GM21576 (cell line): ENCODE measurements at regions not wholly inside any gene's neighbourhood (a gene's known extent, or its start where the extent isn't known, plus 50 kb on each side); places are given as distances from the start of the nearest gene placed in this dataset.
"Not testable (repeated sequence)": the region's sequence is repeated elsewhere in the genome, so short reads cannot be mapped to it uniquely, and the experiment has no call there.

ENCODE experiments used
- ATAC-seq: cut with Tn5 transposase; IDR thresholded peaks from one replicate; pipeline ENCODE4 v1.9.1; 2021; ENCODE audit warnings: mild to moderate bottlenecking, moderate library complexity; ENCODE audit not compliant: unreplicated experiment

DNA sequence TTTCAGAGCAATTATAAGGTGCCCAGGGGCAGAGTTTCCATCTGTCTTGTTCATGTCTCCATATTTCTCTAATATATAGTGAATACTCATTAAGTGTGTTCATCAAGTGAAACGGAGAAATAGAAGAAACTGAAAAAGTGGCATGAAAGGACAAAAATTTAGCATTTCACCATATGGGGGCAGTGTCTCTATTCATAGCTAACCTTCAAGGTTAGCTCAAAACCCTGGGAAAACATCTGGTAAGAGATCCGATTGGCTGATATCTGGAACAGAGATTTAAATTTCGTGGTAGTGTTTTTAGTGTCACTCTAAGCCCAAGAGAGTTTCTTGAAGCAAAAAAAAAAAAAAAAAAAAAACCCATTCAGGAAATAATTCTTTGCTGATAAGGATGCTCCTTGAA lies 367.5 kb downstream of the DAD1 start:
- ATAC-seq = no peak

DNA sequence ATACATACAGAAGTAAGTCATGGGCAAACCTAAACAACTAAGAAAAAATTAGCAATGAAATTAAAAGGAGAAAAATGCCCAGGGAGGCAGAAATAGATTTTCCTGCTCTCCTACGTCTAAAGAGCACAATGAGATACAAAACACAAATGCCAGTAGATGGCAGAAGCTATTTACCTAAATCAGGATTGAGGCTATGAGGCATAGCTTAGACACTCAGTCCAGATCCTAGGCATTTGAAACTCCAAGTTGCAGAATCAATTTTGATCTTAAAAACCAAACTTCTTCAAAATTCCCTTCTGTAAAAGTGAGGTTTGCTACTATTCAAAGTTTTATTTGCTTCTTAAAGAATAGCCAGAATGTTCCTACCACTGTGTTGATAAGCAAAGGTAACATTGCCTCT lies 368.6 kb downstream of the DAD1 start:
- no peak for ATAC-seq

- ATAC-seq = no peak
These were observed 370.3 kb downstream of the DAD1 start for GRCh38 chr14:22218728-22219127.

DNA sequence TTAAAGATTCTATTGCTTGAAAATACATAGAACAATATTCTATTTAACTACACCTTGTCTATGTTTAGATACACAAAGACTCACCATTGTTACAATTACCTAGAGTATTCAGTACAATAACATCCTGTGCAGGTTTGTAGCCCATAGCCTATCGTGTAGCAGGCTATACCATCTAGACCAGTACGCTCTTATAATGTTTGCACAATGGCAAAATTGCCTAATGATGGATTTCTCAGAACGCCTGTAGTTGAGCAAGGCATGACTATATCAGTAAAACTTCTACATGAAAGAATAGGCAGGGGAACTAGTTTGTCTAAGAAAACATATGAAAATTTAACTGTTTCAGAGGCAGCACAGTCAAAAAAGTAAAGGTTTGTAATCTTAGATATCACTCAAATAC lies 375.9 kb downstream of the DAD1 start:
- no peak for ATAC-seq

GRCh38 chr14:22210906-22211305 lies 378.1 kb downstream of the DAD1 start:
- ATAC-seq = no peak

GRCh38 chr14:22210026-22210425 lies 379.0 kb downstream of the DAD1 start:
- no peak for ATAC-seq

GRCh38 chr14:22203036-22203435 lies 386.0 kb downstream of the DAD1 start:
- ATAC-seq = no peak

DNA sequence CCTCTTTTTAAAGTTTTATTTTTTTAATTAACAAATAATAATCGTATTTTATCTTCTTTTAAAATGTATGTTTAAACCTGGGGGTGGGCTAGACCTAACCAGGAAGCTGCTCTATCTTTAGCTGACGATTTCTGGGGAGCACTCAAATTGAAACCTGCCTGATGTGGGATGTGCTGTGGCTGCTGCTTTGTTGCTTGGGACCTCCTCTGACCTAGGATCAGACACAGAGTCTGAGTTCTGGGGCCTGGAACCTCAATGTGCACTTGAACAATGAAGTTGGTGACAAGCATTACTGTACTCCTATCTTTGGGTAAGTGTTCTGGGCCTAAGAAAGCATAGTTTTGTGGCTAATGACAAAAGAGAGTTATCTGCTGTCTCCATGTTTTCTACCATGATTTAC lies 386.7 kb downstream of the DAD1 start:
- no peak for ATAC-seq

DNA sequence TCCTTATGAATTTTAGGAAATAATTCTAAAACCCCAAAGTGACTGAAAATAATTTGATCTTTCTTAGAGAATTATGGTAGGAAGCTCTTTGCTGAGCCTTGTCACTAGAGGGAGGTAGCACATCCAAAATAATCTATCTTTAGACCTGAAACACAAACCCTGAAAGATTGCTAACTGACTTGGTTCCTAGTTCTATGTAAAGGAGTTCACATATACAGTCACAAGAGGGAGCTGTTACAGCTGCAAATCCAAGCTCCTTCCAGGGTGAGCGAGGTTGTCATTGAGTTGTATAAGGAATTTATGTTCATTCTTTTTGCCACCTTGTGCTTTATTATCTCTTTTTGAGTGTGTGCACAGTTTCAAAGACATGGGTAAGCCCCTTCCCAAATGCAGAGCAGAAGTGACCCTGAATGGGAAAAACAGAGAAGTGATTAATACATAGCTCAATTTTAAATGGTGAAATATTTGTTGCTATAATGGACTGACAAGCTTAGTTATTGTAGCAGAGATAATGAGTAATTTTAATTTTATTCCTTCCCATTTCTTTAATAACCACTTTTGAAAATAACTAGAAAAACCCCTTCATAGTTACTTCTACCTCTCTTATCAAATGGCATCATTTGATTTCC lies 387.9 kb downstream of the DAD1 start:
- no peak for ATAC-seq

DNA sequence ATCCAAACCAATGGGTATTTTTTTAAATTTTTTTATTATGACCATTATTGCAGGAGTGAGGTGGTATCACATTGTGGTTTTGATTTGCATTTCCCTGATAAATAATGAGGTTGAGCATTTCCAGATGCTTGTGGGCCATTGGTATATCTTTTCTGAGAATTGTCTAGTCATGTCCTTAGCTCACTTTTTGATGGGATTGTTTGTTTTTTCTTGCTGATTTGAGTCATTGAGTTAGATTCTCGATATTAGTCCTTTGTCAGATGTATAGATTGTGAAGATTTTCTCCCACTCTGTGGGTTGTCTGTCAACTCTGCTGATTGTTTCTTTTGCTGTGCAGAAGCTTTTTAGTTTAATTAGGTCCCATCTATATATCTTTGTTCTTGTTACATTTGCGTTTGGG lies 388.9 kb downstream of the DAD1 start:
- ATAC-seq = not testable (repeated sequence)

DNA sequence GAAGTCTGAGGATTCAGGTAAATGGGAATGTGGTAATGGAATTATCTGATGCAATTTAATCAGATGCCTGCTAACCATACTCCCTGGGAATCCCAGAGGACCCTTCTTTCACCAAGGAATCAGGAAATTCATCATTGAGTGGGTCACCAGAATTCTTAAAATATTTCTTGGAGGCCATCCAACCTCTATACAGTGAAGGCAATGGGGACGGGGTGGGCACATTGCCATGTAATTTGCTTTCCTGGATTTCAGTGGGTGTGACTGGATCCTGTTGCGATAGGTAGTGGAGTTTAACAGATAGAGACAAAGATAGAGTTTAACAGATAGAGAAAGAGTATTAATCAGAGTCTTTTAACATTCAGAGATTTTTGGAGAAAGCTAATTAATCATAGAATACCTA lies 394.4 kb downstream of the DAD1 start:
- no peak for ATAC-seq

GRCh38 chr14:22190411-22191191 lies 398.4 kb downstream of the DAD1 start:
- no peak for ATAC-seq

DNA sequence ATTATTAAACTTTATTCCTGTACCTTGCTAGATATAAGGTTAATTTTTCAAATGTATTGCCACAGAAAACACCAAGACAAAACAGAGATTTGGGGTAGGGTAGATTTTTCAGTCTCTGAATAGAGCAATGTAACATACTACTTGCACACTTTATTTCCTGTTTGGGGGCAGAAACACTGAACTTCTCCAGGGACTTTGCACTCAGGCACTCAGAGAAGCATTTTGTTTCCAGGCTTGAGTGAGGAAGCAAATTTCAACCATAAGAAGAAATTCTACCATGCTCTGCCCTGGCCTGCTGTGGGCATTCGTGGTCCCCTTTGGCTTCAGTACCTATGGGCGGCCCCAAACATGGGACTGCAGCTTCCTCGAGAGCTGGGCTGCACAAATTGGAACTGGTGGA lies 399.1 kb downstream of the DAD1 start:
- no peak for ATAC-seq

DNA sequence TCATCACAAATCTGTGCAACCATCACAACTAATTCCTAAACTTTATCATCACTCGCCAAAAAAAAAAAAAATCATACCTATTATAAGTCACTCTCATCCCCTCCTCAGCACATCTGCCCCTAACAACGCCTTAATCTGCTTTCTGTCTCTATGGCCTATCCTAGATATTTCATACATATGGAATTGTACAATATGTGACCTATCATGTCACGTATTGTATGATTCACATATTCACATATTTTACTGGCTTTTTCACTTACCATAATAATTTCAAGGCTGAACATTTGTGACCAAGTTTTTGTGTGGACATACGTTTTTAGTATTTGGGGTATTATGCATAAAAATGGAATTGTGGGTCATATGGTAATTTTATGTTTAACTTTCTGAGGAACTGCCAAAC lies 400.7 kb downstream of the DAD1 start:
- no peak for ATAC-seq

DNA sequence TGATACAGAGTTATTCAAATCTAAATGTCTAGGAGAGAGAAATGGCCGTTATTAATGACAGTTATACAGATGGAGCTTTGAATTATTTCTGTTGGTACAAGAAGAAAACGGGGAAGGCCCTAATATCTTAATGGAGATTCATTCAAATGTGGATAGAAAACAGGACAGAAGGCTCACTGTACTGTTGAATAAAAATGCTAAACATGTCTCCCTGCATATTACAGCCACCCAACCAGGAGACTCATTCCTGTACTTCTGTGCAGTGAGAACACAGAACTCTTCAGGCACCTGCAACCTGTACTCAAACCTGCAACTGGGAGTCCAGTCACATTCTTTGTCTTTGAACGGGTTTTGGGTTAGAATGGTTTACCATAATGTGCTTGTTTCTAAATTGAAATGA lies 403.2 kb downstream of the DAD1 start:
- ATAC-seq = no peak

DNA sequence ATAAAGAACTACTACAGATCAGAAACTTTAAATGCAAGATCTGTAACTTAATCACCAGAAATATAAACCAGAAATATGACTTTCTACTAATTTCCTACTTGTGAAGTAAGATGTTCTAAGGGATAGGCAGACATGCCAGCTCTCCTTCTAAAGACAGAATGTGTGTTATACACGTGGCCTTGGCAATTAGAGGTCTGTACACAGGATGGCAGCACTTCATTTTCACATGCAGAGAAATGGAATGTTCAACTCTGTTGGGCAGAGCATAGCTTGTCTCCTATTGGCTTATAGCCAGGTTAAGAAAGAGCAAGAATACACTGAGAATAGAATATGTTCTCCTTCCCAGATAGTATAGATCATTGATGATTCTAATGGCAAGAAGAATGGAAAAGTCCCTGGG lies 403.8 kb downstream of the DAD1 start:
- ATAC-seq = no peak

DNA sequence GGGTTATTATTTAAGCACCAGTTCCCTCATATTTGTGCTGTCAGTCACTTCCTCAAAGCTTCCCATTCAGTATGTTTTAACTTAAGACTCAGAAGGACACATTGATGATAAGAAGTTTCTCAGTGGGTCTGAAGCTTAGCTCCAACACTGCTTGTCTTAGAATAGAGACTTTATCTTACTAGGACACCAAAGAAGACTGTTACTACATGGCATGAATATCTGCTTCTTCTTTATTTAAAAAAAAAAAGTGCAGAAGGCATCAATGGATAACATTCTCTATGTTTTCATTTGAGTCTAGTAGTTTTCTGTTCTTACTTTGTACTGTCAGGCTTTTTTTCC lies 404.2 kb downstream of the DAD1 start:
- no peak for ATAC-seq

DNA sequence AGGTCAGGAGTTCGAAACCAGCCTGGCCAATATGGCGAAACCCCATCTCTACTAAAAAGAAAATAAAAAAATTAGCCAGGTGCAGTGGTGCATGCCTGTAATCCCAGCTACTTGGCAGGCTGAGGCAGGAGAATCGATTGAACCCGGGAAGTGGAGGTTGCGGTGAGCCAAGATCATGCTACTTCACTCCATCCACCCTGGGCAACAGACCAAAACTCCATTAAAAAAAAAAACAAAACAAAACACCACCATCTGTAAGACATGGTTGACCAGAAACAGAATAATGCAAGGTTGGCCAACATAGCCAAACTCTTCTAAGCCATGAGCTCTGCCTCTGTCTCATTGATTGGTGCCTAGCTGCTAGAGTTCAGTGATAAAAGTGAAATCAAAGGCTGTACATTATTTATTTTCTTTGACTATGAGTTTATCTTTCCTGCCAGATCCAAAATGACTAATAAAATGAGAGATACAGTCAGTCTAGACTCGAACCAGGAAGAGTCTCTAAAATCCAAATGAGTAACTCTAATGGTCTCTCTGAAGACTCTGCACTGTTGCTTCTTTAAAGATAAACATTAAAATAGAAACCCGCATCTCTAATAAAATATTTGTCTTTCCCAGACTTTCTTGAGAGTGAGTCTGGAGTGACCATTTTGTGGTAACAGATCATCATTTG lies 404.7 kb downstream of the DAD1 start:
- ATAC-seq = no peak

GRCh38 chr14:22180045-22180444 lies 409.0 kb downstream of the DAD1 start:
- ATAC-seq = no peak

GRCh38 chr14:22179190-22179589 lies 409.8 kb downstream of the DAD1 start:
- no peak for ATAC-seq

DNA sequence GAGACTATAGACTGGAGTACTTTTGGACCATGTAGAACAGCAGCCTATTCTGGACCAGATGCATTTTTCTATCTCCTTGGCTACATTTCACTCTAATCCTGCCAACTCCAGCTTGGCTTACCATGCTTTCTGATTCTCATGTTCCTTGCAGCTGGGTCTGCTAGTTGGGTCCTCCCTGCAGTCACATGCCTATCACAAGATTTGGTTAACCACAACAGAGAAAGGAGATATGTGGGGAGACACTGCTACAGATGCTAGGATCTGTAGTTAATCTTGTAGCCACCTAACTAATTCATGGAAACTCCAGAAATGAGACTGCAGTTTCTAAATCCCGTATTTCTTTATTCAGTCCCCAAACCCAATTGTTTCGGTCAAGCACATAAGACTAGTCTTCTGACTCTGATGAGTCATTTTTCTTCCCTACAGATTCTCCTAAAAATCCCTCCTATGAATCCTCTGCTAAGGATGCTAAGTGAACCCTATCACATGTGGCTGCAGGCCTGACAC lies 410.6 kb downstream of the DAD1 start:
- ATAC-seq = no peak

GRCh38 chr14:22177870-22178269 lies 411.2 kb downstream of the DAD1 start:
- ATAC-seq = no peak
